ENCODE measurements at regions not wholly inside any gene's neighbourhood (a gene's known extent, or its start where the extent isn't known, plus 50 kb on each side); places are given as distances from the start of the nearest gene placed in this dataset.

DNA sequence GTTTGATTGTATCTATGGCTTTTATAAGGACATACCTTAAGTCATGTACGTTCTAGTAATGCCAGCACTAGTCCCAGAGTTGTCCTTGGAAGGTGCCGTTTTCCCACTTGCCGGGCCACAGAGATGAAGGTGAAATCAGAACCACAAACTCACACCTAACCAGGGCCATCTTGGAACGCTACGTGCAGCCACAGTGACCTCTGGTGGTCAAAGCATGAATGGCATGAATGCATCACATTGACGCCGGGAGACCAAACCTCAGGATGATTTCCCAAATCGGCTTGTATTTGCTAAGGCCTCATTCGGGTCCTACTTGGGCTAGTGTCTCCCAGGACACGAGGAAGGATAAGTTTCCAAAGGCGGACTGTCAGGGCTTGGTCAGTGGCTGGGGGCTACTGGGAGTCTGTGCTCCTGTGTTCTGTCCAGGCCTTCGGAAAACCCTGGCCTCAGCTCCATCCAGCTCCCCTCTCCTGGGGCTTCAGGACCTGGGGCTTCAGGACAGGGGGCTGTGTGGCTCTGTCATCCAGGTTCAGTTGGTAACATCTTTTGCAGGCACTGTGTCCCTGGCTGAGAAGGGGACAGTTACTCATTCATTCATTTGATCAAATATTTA is 260.5 kb downstream of the PRDM2 start:
- DNase-seq (peak; percentile 64), ATAC-seq (peak; percentile 53 to 74)
- intact Hi-C loops (cut with DNase I) = loop anchor here in 1 of 2 donors (1.0 to 10.0 kb wide), 2 partner anchors 295 to 1084 kb away; no protein-coding TSS in a partner anchor

- ATAC-seq (no peak), DNase-seq (no peak)
- intact Hi-C loops (cut with DNase I) = loop anchor here in 1 of 2 donors (10.0 kb wide), 1 partner anchor 1080 kb away; no protein-coding TSS in a partner anchor
Measured at GRCh38 chr1:13964768-13965167, 264.8 kb downstream of the PRDM2 start.

DNA sequence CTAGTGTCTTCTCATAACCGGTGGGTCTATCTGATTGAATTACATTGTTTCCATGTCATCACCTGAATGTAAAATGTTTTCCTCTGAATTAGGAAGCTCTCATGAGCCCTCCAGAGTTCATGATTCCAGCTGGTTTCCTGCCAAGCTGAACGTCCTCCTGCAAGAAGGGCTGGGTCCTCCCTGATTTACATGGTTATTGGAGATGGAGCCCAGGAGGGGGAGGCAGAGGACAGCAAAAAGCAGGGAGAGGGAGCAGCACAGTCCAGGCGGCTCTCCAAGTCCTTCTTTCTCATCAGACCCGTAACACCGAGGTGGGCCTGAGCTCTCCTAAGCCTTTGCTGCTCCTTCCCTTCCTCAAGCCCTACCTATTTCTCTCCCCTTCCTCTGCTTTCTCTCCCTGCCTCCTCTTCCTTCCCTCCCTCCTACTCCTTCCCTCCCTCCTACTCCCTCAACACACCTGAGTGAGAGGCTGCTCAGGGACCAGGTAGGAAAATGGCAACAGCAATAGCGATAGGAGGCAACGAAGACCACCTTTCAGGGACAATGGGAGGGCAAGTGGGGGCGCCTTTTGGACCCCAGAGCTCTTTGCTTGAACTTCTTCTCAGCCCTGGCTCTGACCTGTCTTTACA is 265.9 kb downstream of the PRDM2 start:
- intact Hi-C loops (cut with DNase I) = loop anchor here in 1 of 2 donors (10.0 kb wide), 1 partner anchor 1079 kb away; no protein-coding TSS in a partner anchor
- DNase-seq = peak; percentile 70
- ATAC-seq = peak; percentile 70 to 90

GRCh38 chr1:13967707-13968106 is 267.7 kb downstream of the PRDM2 start:
- ATAC-seq (no peak), DNase-seq (no peak)
- intact Hi-C loops (cut with DNase I) = loop anchor here in 1 of 2 donors (10.0 kb wide), 1 partner anchor 1077 kb away; no protein-coding TSS in a partner anchor

GRCh38 chr1:13968361-13968760 is 268.4 kb downstream of the PRDM2 start:
- ATAC-seq (no peak), DNase-seq (no peak)
- intact Hi-C loops (cut with DNase I) = loop anchor here in 1 of 2 donors (10.0 kb wide), 1 partner anchor 1076 kb away; no protein-coding TSS in a partner anchor

GRCh38 chr1:13970631-13971247 is 270.8 kb downstream of the PRDM2 start:
- DNase-seq (no peak), ATAC-seq (no peak)
- intact Hi-C loops (cut with DNase I) = no loop called here

GRCh38 chr1:13976485-13976884 is 276.5 kb downstream of the PRDM2 start:
- ATAC-seq (no peak), DNase-seq (no peak)
- intact Hi-C loops (cut with DNase I) = no loop called here

GRCh38 chr1:13981142-13981541 is 281.2 kb downstream of the PRDM2 start:
- intact Hi-C loops (cut with DNase I) = no loop called here
- no peak for ATAC-seq

GRCh38 chr1:13983393-13983792 is 283.4 kb downstream of the PRDM2 start:
- DNase-seq (no peak), ATAC-seq (no peak)
- intact Hi-C loops (cut with DNase I) = no loop called here

More at GRCh38 chr1:13981142-13981541, 281.2 kb downstream of the PRDM2 start:
- DNase-seq = no peak

DNA sequence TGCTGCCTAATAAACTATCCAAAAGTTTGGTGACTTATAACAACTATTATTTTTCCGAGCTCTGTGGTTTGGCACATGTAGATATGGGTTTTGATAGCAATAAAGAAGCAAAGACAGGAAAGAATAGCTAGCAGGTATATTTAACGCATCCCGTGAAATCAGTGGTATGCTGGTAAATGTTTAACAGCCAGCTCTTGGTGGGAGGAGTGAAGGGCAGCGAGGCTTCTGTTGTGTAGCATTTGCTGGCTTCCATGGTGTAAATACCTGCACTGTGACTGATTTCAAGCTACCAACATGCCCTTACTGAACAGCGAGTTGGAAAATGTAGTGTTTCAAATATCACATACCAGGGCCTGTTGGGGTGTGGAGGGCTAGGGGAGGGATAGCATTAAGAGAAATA is 291.0 kb downstream of the PRDM2 start:
- no peak for ATAC-seq
- no peak for DNase-seq
- intact Hi-C loops (cut with DNase I) = no loop called here

DNA sequence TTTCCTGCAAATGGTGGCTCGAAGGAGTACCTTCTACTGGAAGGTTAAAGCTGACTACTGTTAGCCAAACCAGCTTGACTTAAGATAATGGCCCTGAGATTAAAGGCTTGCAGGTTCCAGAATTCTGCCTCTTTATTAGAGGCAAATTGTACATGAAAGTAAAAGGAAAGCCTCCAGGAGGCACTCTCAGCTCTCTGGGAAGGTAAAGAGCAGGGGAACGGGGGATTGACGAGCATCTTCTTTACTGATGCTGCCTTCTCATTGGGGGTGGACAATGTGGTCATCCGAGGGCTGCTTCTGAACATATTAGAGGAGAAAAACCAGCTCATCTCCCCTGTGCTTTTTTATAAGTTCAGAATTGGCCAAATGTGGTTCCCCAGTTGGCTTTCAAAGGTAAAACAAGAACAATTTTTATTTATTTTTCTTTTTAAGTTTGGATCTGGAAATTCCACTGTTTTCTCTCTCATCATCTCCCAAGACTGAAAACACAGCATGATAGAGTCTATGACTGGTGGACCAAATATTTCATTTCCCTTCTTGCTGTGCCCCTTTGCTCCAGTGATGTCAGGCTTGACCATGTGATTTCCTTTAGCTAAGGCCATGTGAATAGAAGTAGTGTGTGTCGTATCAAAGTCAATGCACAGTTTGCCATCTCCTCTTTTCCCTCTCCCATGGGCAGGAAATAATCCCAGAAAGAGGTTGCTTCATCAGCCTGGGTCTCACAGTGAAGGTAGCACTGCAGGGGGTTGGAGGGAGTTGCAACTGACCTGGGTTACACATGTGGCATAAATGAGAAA is 292.7 kb downstream of the PRDM2 start:
- no peak for ATAC-seq
- no peak for DNase-seq
- intact Hi-C loops (cut with DNase I) = no loop called here

- ATAC-seq (no peak), DNase-seq (no peak)
- intact Hi-C loops (cut with DNase I) = no loop called here
Measured at GRCh38 chr1:13994386-13994785, 294.4 kb downstream of the PRDM2 start.

DNA sequence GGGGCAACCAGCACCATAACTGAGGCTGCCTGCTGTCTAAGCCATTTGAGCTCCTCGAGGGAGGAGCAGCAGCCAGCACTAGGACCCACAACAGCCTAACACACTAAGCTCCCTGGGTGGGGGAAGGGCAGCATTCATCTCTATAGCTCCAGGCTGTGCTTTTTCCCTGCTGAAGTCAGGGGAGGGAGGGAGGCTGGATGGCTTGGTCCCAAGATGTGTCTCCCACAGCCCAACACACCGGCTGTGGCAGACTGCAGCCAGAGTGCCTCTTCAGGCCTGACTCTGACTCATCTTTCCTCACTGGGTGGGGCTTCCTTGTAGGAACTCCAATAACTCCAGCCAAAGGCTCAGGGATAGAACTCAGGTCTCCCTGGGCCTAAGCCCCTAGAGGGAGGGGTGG is 296.3 kb downstream of the PRDM2 start:
- intact Hi-C loops (cut with DNase I) = no loop called here
- DNase-seq (no peak), ATAC-seq (no peak)

GRCh38 chr1:14003552-14003951 is 303.6 kb downstream of the PRDM2 start:
- intact Hi-C loops (cut with DNase I) = no loop called here
- no peak for DNase-seq
- no peak for ATAC-seq

DNA sequence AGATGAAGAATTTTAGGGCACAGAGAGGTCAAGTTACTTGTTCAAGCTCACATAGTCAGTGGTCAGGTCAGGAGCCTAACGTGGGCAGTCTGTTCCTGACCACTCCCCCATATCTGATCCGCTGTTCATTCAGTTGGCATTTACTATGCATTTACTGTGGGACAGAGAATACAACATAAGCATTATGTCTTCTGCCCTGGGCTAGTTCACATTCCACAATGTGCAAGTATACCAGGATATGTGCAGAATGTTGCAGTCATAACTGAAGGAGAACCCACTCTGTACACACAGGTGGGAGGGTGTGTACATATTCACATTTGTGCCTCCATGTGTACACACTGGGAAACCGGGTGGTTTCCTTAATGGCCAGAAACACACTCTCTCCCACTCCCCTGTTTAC is 309.6 kb downstream of the PRDM2 start:
- intact Hi-C loops (cut with DNase I) = no loop called here
- DNase-seq (no peak), ATAC-seq (no peak)

DNA sequence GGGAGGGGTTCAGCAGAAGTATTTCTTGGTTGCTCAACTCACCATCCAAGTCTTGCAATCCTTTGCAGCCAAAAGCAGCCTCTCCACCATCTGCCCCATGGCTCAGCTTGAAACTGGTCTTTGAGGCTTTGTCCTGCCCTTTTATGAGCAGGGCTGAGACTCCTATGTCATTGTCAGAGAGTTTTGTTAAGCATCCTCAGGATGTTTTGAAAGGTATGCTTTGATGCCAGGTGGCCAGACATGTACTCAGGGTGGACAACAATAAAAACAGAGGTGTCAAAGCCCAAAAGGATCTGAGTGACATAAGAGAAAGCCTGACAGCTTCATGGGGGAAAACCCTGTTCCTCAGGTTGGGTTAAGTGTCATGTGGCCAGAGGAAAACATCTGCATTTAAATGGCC is 310.5 kb downstream of the PRDM2 start:
- DNase-seq (no peak), ATAC-seq (peak in 1 of 2 donors; percentile 30)
- intact Hi-C loops (cut with DNase I) = no loop called here

DNA sequence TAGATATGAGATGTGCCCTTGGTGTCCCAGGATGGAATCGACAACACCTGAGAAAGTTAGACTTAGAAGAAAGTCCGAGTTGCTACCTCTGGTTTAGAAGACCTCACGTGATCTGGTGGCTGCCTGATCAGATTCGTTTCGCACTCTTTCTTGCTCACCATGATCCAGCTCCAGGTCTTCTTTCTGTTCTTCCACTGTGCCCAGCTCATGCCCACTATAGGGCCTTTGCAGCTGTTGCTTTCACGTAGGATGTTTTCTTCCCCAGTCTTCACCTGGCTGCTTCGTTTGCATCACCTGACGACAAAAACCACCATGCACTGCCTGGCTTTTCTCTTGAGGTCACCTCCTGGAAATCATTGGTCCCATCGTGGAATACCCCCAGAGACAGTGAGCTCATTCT is 311.1 kb downstream of the PRDM2 start:
- DNase-seq (no peak), ATAC-seq (no peak)
- intact Hi-C loops (cut with DNase I) = no loop called here

- DNase-seq (no peak), ATAC-seq (no peak)
- intact Hi-C loops (cut with DNase I) = no loop called here
Measured at GRCh38 chr1:14011888-14012287, 311.9 kb downstream of the PRDM2 start.

- intact Hi-C loops (cut with DNase I) = no loop called here
- ATAC-seq (no peak), DNase-seq (no peak)
Measured at GRCh38 chr1:14014929-14015328, 314.9 kb downstream of the PRDM2 start.

DNA sequence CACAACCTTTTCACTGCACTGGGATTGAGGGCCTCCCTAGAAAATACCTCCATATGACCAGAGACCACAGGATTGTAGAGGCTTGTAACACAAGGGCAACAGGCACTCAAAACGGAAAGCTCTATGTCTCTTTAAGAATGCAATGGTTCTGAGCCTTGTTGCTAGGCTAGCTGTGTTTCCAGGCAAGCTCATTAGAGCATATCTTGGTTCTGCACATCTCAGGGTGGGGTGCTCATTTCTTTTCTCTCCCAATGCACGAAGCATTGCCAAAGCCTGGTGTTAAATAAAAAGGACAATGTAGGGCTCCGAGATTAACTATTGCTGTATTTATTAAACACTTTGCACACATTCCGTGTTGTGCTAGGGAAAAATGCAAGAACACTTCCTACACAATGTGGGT is 315.9 kb downstream of the PRDM2 start:
- no peak for DNase-seq
- intact Hi-C loops (cut with DNase I) = no loop called here

More for the DNA sequence above, 315.9 kb downstream of the PRDM2 start:
- no peak for ATAC-seq

Measured in left cardiac atrium (tissue), 4 donors.